ENCODE measurements at regions not wholly inside any gene's neighbourhood (a gene's known extent, or its start where the extent isn't known, plus 50 kb on each side); places are given as distances from the start of the nearest gene placed in this dataset.
A peak's percentile ranks its signal among the peaks of the same experiment; 100 is the strongest.

- H3K27ac Mint-ChIP-seq = no peak overlapping the region
- ATAC-seq = no peak
- H3K27me3 Mint-ChIP-seq = peaks cover 0 to 9% (median 0%) of the 10 kb centered on the region in 5 donors
- no peaks in the 10 kb centered on the region for H3K36me3 Mint-ChIP-seq
- POLR2A ChIA-PET = no interaction called here
- H3K4me3 Mint-ChIP-seq = no peak overlapping the region
- H3K9me3 Mint-ChIP-seq = no peaks in the 10 kb centered on the region
- no peak for DNase-seq
- H3K4me1 Mint-ChIP-seq = no peaks in the 10 kb centered on the region
Measured at GRCh38 chr11:95514416-95515110, 275.0 kb downstream of the FAM76B start.

- POLR2A ChIA-PET = no interaction called here
- Mint-ChIP-seq H3K27me3 (peaks cover 0 to 9% (median 0%) of the 10 kb centered on the region in 5 donors), H3K36me3 (no peaks in the 10 kb centered on the region), H3K4me1 (no peaks in the 10 kb centered on the region), H3K4me3 (no peak overlapping the region), H3K9me3 (no peaks in the 10 kb centered on the region), H3K27ac (peak overlapping the region in 1 of 10 donors; percentile 2)
- no peak for ATAC-seq
- DNase-seq = no peak
Measured at GRCh38 chr11:95512682-95513081, 276.9 kb downstream of the FAM76B start.

- no peaks in the 10 kb centered on the region for H3K9me3 Mint-ChIP-seq
- peak overlapping the region in 1 of 10 donors; percentile 22 for H3K27ac Mint-ChIP-seq
- H3K36me3 Mint-ChIP-seq = no peaks in the 10 kb centered on the region
- no peaks in the 10 kb centered on the region for H3K4me1 Mint-ChIP-seq
- H3K4me3 Mint-ChIP-seq = no peak overlapping the region
- peaks cover 0 to 9% (median 0%) of the 10 kb centered on the region in 5 donors for H3K27me3 Mint-ChIP-seq
- ATAC-seq = no peak
- no peak for DNase-seq
- POLR2A ChIA-PET = interaction anchor here (0.6 kb wide), 1 partner anchor 189 kb away, joined by 3 read pairs; no protein-coding TSS in a partner anchor
Measured at GRCh38 chr11:95512177-95512576, 277.4 kb downstream of the FAM76B start.

- no peak overlapping the region for H3K4me3 Mint-ChIP-seq
- no peak for ATAC-seq
- POLR2A ChIA-PET = interaction anchor here (0.6 kb wide), 1 partner anchor 88 kb away, joined by 4 read pairs; no protein-coding TSS in a partner anchor
- peaks cover 0 to 20% (median 4%) of the 10 kb centered on the region in 5 donors for H3K27me3 Mint-ChIP-seq
- H3K4me1 Mint-ChIP-seq = peaks cover 0 to 4% (median 0%) of the 10 kb centered on the region in 4 donors
- H3K36me3 Mint-ChIP-seq = no peaks in the 10 kb centered on the region
- H3K27ac Mint-ChIP-seq = no peak overlapping the region
- no peak for DNase-seq
- H3K9me3 Mint-ChIP-seq = no peaks in the 10 kb centered on the region
Measured at GRCh38 chr11:95508219-95508890, 277.4 kb upstream of the SESN3 start.

- H3K36me3 Mint-ChIP-seq = no peaks in the 10 kb centered on the region
- peaks cover under 1 to 24% (median 10%) of the 10 kb centered on the region in 5 donors for H3K27me3 Mint-ChIP-seq
- POLR2A ChIA-PET = no interaction called here
- ATAC-seq = no peak
- DNase-seq = no peak
- no peak overlapping the region for H3K27ac Mint-ChIP-seq
- H3K9me3 Mint-ChIP-seq = no peaks in the 10 kb centered on the region
- H3K4me1 Mint-ChIP-seq = peaks cover 0 to 4% (median 0%) of the 10 kb centered on the region in 4 donors
- no peak overlapping the region for H3K4me3 Mint-ChIP-seq
Measured at GRCh38 chr11:95507794-95508193, 276.8 kb upstream of the SESN3 start.

GRCh38 chr11:95506777-95507176 is 275.8 kb upstream of the SESN3 start:
- peaks cover 0 to 4% (median 0%) of the 10 kb centered on the region in 4 donors for H3K4me1 Mint-ChIP-seq
- POLR2A ChIA-PET = no interaction called here
- no peaks in the 10 kb centered on the region for H3K36me3 Mint-ChIP-seq
- H3K27me3 Mint-ChIP-seq = peaks cover 1 to 24% (median 11%) of the 10 kb centered on the region in 5 donors
- H3K27ac Mint-ChIP-seq = no peak overlapping the region
- H3K4me3 Mint-ChIP-seq = no peak overlapping the region
- no peaks in the 10 kb centered on the region for H3K9me3 Mint-ChIP-seq
- no peak for ATAC-seq
- no peak for DNase-seq

- H3K36me3 Mint-ChIP-seq = no peaks in the 10 kb centered on the region
- ATAC-seq (no peak), DNase-seq (no peak)
- no peak overlapping the region for H3K4me3 Mint-ChIP-seq
- peaks cover 0 to 4% (median 0%) of the 10 kb centered on the region in 4 donors for H3K4me1 Mint-ChIP-seq
- peaks cover 1 to 24% (median 9%) of the 10 kb centered on the region in 5 donors for H3K27me3 Mint-ChIP-seq
- no peak overlapping the region for H3K27ac Mint-ChIP-seq
- POLR2A ChIA-PET = no interaction called here
- H3K9me3 Mint-ChIP-seq = no peaks in the 10 kb centered on the region
Measured at GRCh38 chr11:95505927-95506426, 275.0 kb upstream of the SESN3 start.

- no peak overlapping the region for H3K4me3 Mint-ChIP-seq
- H3K9me3 Mint-ChIP-seq = no peaks in the 10 kb centered on the region
- POLR2A ChIA-PET = no interaction called here
Measured at GRCh38 chr11:95503047-95503446, 272.0 kb upstream of the SESN3 start.

GRCh38 chr11:95502522-95502921 is 271.5 kb upstream of the SESN3 start:
- no peak for DNase-seq
- POLR2A ChIA-PET = no interaction called here
- H3K27me3 Mint-ChIP-seq = peaks cover 1 to 29% (median 4%) of the 10 kb centered on the region in 5 donors
- H3K9me3 Mint-ChIP-seq = no peaks in the 10 kb centered on the region
- H3K36me3 Mint-ChIP-seq = no peaks in the 10 kb centered on the region
- peaks cover 0 to 4% (median 0%) of the 10 kb centered on the region in 4 donors for H3K4me1 Mint-ChIP-seq
- ATAC-seq = no peak
- no peak overlapping the region for H3K4me3 Mint-ChIP-seq
- no peak overlapping the region for H3K27ac Mint-ChIP-seq

More at GRCh38 chr11:95503047-95503446, 272.0 kb upstream of the SESN3 start:
- Mint-ChIP-seq H3K27me3 (peaks cover 1 to 29% (median 4%) of the 10 kb centered on the region in 5 donors), H3K27ac (no peak overlapping the region), H3K4me1 (peaks cover 0 to 4% (median 0%) of the 10 kb centered on the region in 4 donors), H3K36me3 (no peaks in the 10 kb centered on the region)
- DNase-seq = no peak
- ATAC-seq = no peak

- H3K4me1 Mint-ChIP-seq = peaks cover 0 to 4% (median 0%) of the 10 kb centered on the region in 4 donors
- H3K27ac Mint-ChIP-seq = no peak overlapping the region
- ATAC-seq = no peak
Measured at GRCh38 chr11:95501761-95502266, 270.8 kb upstream of the SESN3 start.

GRCh38 chr11:95500466-95500865 is 269.5 kb upstream of the SESN3 start:
- H3K27ac Mint-ChIP-seq = no peak overlapping the region
- H3K36me3 Mint-ChIP-seq = no peaks in the 10 kb centered on the region
- DNase-seq (no peak), ATAC-seq (no peak)
- H3K4me1 Mint-ChIP-seq = no peaks in the 10 kb centered on the region
- no peaks in the 10 kb centered on the region for H3K9me3 Mint-ChIP-seq
- POLR2A ChIA-PET = no interaction called here
- H3K4me3 Mint-ChIP-seq = no peak overlapping the region
- peaks cover 1 to 26% (median 4%) of the 10 kb centered on the region in 5 donors for H3K27me3 Mint-ChIP-seq

More at GRCh38 chr11:95501761-95502266, 270.8 kb upstream of the SESN3 start:
- no peaks in the 10 kb centered on the region for H3K9me3 Mint-ChIP-seq
- no peak overlapping the region for H3K4me3 Mint-ChIP-seq
- H3K36me3 Mint-ChIP-seq = no peaks in the 10 kb centered on the region
- H3K27me3 Mint-ChIP-seq = peaks cover 1 to 27% (median 4%) of the 10 kb centered on the region in 5 donors
- POLR2A ChIA-PET = no interaction called here
- DNase-seq = no peak

GRCh38 chr11:95499516-95500135 is 268.6 kb upstream of the SESN3 start:
- H3K36me3 Mint-ChIP-seq = peaks cover 0 to 5% (median 0%) of the 10 kb centered on the region in 3 donors
- no peak for DNase-seq
- H3K4me3 Mint-ChIP-seq = no peak overlapping the region
- H3K27me3 Mint-ChIP-seq = peaks cover 1 to 23% (median 4%) of the 10 kb centered on the region in 5 donors
- POLR2A ChIA-PET = no interaction called here
- H3K27ac Mint-ChIP-seq = no peak overlapping the region
- no peak for ATAC-seq
- H3K4me1 Mint-ChIP-seq = no peaks in the 10 kb centered on the region
- H3K9me3 Mint-ChIP-seq = peaks cover 0 to 6% (median 0%) of the 10 kb centered on the region in 9 donors
